ENCODE measurements at regions not wholly inside any gene's neighbourhood (a gene's known extent, or its start where the extent isn't known, plus 50 kb on each side); places are given as distances from the start of the nearest gene placed in this dataset.

DNA sequence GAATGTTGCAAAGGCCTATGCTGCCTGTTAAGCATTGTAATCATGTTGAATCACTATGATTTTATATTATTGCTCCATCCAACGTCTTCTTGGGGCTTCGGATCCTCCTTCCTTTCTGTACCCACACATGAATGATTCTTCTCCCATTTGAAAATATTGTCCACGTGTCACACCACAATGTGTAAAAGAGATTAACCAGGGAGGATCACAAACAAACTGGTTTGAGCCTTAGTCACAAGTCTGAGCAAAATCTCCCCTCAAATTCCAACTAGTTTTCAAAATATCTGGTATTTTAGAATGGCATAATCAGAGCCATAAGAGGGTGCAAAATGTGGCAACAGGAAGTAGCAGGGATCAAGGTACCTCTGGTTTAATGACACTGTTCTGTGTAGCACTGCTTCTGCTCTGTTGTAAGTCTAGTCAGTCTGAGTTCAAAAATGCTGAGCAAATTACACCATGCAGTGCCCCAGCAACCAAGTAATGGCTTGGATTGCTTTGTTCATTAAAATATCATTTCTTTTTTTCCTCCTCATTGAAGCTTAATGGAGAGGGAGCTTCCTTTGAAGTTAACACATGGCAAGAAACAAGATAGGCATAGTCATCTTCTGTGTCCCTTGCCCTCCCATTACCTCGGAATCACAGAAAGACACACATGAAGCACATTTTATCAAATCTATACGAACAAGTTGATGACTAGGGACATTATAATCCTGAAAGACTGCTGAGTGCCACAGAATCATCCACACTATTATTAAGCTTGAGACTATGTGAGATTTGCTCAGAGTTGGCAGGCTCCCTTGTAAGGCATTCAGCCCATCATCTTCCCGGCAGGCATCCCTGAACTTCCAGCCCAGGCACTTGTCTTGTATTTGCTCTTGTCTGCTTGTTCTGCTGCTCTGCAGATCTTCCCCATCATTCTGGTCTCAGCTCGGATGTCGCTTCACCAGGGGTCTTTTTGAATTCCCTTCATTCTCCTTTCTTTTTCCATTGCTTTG is 102.0 kb upstream of the PRLR start:
- Histone ChIP-seq H4K20me1 (ENCODE audit: insufficient read depth, low read depth, low read length) (no peaks in the 10 kb centered on the region), H3K4me3 (ENCODE audit: low read length) (no peak overlapping the region), H3K27me3 (ENCODE audit: low read length) (no peaks in the 10 kb centered on the region), H3K27ac (ENCODE audit: low read length) (no peak overlapping the region), H3K9me2 (replicated peaks; ENCODE audit: insufficient read depth, low read length) (no peaks in the 10 kb centered on the region), H3K9ac (ENCODE audit: low read length) (no peak overlapping the region), H3K79me2 (ENCODE audit: low read length) (no peaks in the 10 kb centered on the region), H3K9me3 (ENCODE audit: low read length) (no peaks in the 10 kb centered on the region), H3K4me1 (ENCODE audit: low read length) (no peaks in the 10 kb centered on the region), H3K4me2 (ENCODE audit: low read depth, low read length, poor library complexity, severe bottlenecking) (no peak overlapping the region), H3K36me3 (ENCODE audit: insufficient read depth, low read length) (no peaks in the 10 kb centered on the region), H2AFZ (ENCODE audit: low read length) (no peak overlapping the region)
- DNase-seq, result no peak

DNA sequence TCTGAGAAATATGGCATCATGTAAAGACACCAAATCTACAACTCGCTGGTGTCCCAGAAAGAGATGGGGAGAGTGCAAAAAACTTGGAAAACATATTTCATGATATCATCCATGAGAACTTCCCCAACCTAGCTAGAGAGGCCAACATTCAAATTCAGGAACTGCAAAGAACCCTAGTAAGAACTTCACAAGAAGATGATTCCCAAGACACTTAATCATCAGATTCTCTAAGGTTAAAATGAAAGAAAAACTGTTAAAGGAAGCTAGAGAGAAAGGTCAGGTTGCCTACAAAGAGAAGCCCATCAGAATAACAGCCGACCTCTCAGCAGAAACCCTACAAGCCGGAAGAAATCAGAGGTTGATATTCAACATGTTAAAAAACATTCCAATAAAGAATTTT is 95.5 kb upstream of the PRLR start:
- Histone ChIP-seq H3K27ac (ENCODE audit: low read length) (no peak overlapping the region), H3K4me3 (ENCODE audit: low read length) (no peak overlapping the region), H3K9ac (ENCODE audit: low read length) (no peak overlapping the region), H3K79me2 (ENCODE audit: low read length) (no peaks in the 10 kb centered on the region), H3K9me2 (replicated peaks; ENCODE audit: insufficient read depth, low read length) (no peaks in the 10 kb centered on the region), H4K20me1 (ENCODE audit: insufficient read depth, low read depth, low read length) (no peaks in the 10 kb centered on the region), H3K27me3 (ENCODE audit: low read length) (no peaks in the 10 kb centered on the region), H3K4me2 (ENCODE audit: low read depth, low read length, poor library complexity, severe bottlenecking) (no peak overlapping the region), H3K4me1 (ENCODE audit: low read length) (no peaks in the 10 kb centered on the region), H3K36me3 (ENCODE audit: insufficient read depth, low read length) (no peaks in the 10 kb centered on the region), H3K9me3 (ENCODE audit: low read length) (no peaks in the 10 kb centered on the region), H2AFZ (ENCODE audit: low read length) (no peak overlapping the region)
- DNase-seq, result no peak

DNA sequence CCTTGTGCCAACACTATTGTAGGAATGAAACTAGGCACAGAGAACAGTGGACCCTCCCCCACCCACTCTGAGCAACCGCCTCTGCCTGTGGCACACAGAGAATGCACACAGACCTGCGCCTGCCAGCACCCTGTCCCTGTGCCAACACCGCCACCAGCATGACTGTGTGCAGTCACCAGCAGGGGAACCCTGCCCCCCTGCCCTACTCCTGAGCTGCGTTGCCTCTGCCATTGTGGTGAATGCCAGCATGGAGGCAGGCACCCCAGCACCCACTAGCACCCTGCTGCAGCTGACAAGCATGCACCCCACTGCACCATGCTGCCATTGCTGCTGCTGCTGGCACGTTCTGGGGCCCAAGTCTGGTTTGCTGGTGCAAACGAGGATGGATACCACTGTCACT is 94.4 kb upstream of the PRLR start:
- no peak for DNase-seq
- Histone ChIP-seq H3K4me1 (ENCODE audit: low read length) (peaks cover 4% of the 10 kb centered on the region; the same call in 1 of the 2 replicates), H3K9me2 (replicated peaks; ENCODE audit: insufficient read depth, low read length) (no peaks in the 10 kb centered on the region), H3K27ac (ENCODE audit: low read length) (no peak overlapping the region), H3K4me2 (ENCODE audit: low read depth, low read length, poor library complexity, severe bottlenecking) (no peak overlapping the region), H3K36me3 (ENCODE audit: insufficient read depth, low read length) (no peaks in the 10 kb centered on the region), H2AFZ (ENCODE audit: low read length) (no peak overlapping the region), H3K9me3 (ENCODE audit: low read length) (no peaks in the 10 kb centered on the region), H4K20me1 (ENCODE audit: insufficient read depth, low read depth, low read length) (no peaks in the 10 kb centered on the region), H3K27me3 (ENCODE audit: low read length) (no peaks in the 10 kb centered on the region), H3K4me3 (ENCODE audit: low read length) (no peak overlapping the region), H3K9ac (ENCODE audit: low read length) (no peak overlapping the region), H3K79me2 (ENCODE audit: low read length) (no peaks in the 10 kb centered on the region)

DNA sequence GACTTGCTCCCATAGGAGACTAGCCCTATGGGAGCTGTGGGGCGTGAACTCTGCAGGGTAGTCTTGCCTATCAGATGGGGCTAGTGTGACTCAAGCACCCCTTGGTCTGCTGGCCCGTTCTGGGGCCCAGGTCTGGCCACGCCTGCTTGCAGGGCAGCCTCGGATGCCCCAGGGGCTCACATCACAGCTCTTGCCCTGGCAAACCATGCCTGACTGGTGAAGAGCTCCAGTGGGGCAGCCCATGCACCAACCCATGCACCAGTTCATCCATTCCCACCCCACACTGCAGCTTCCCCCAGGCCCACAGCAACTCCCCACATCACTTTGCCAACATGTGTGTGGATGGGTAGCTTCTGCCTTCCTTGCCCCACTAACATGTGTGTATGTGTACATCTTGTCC is 93.9 kb upstream of the PRLR start:
- no peak overlapping the region for H3K4me2 ChIP-seq (ENCODE audit: low read depth, low read length, poor library complexity, severe bottlenecking)
- no peak overlapping the region for H3K4me3 ChIP-seq (ENCODE audit: low read length)
- H3K9me2 ChIP-seq (replicated peaks; ENCODE audit: insufficient read depth, low read length), result no peaks in the 10 kb centered on the region
- no peak overlapping the region for H3K9ac ChIP-seq (ENCODE audit: low read length)
- H3K36me3 ChIP-seq (ENCODE audit: insufficient read depth, low read length), result no peaks in the 10 kb centered on the region
- no peak overlapping the region for H2AFZ ChIP-seq (ENCODE audit: low read length)
- DNase-seq, result no peak
- no peak overlapping the region for H3K27ac ChIP-seq (ENCODE audit: low read length)
- no peaks in the 10 kb centered on the region for H3K27me3 ChIP-seq (ENCODE audit: low read length)
- no peaks in the 10 kb centered on the region for H3K9me3 ChIP-seq (ENCODE audit: low read length)
- H3K79me2 ChIP-seq (ENCODE audit: low read length), result no peaks in the 10 kb centered on the region
- H3K4me1 ChIP-seq (ENCODE audit: low read length), result peaks cover 4% of the 10 kb centered on the region; the same call in 1 of the 2 replicates
- H4K20me1 ChIP-seq (ENCODE audit: insufficient read depth, low read depth, low read length), result no peaks in the 10 kb centered on the region

DNA sequence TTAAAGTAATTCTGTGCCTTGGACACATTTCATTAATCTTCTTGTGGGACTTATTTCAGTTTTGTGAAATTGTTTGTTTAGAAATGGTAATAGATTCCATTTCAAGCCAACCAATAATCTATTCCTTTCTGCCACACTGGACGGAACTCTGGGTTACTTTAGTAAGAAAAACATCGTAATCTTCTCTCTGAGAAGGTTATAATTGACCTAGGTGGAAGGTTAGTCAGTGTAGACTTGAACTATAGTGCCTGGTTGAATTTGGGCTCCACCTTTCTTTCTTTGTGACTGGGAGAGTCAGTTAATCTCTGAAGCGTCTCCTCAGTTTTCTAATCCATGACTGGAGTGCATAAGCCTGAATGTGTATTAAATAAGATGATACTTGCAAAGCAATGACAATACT is 89.7 kb upstream of the PRLR start:
- peaks cover 4% of the 10 kb centered on the region; the same call in 1 of the 2 replicates for H3K4me1 ChIP-seq (ENCODE audit: low read length)
- H3K4me2 ChIP-seq (ENCODE audit: low read depth, low read length, poor library complexity, severe bottlenecking), result no peak overlapping the region
- no peaks in the 10 kb centered on the region for H3K27me3 ChIP-seq (ENCODE audit: low read length)
- H3K9ac ChIP-seq (ENCODE audit: low read length), result no peak overlapping the region
- H3K9me3 ChIP-seq (ENCODE audit: low read length), result no peaks in the 10 kb centered on the region
- no peak for DNase-seq
- H3K9me2 ChIP-seq (replicated peaks; ENCODE audit: insufficient read depth, low read length), result no peaks in the 10 kb centered on the region
- no peaks in the 10 kb centered on the region for H3K79me2 ChIP-seq (ENCODE audit: low read length)
- no peaks in the 10 kb centered on the region for H4K20me1 ChIP-seq (ENCODE audit: insufficient read depth, low read depth, low read length)
- H3K4me3 ChIP-seq (ENCODE audit: low read length), result no peak overlapping the region
- H3K27ac ChIP-seq (ENCODE audit: low read length), result no peak overlapping the region
- no peak overlapping the region for H2AFZ ChIP-seq (ENCODE audit: low read length)
- H3K36me3 ChIP-seq (ENCODE audit: insufficient read depth, low read length), result no peaks in the 10 kb centered on the region

DNA sequence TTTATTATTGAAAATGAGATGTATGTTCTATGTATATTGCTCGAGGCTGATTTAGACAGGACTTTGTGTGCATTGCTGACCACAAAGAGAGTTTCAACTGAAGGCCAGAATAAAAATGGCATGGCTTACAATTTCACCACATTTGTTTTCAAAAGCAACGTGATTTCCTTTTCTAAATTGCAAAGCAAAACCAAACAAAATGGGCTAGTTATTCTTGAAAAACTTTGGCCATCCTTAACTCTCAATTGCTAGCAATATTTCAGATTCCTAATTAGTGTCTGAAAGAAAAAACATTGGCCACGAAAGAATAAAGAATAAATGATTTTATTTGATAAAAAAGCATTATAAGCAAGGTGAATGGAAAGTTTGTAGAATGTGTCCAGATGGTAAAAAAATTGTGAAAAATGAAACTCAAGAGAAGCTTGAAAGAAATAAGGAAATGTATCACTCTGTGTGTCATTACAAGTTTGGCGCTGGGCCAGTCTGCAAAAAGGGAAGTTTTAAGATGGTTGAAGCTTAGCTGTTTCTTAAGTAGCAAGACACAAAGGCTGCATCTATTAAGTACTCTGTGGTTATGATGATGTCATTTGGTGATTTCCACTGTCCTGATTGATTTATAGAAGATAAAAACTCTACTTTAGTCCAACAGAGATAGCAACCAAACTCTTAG is 89.2 kb upstream of the PRLR start:
- Histone ChIP-seq H3K4me2 (ENCODE audit: low read depth, low read length, poor library complexity, severe bottlenecking) (no peak overlapping the region), H3K9me3 (ENCODE audit: low read length) (no peaks in the 10 kb centered on the region), H3K4me3 (ENCODE audit: low read length) (no peak overlapping the region), H4K20me1 (ENCODE audit: insufficient read depth, low read depth, low read length) (no peaks in the 10 kb centered on the region), H3K9ac (ENCODE audit: low read length) (no peak overlapping the region), H3K79me2 (ENCODE audit: low read length) (no peaks in the 10 kb centered on the region), H3K27ac (ENCODE audit: low read length) (no peak overlapping the region), H3K36me3 (ENCODE audit: insufficient read depth, low read length) (no peaks in the 10 kb centered on the region), H3K4me1 (ENCODE audit: low read length) (peaks cover 4% of the 10 kb centered on the region; the same call in 1 of the 2 replicates), H2AFZ (ENCODE audit: low read length) (no peak overlapping the region), H3K27me3 (ENCODE audit: low read length) (no peaks in the 10 kb centered on the region), H3K9me2 (replicated peaks; ENCODE audit: insufficient read depth, low read length) (no peaks in the 10 kb centered on the region)
- peak; percentile 73 for DNase-seq

DNA sequence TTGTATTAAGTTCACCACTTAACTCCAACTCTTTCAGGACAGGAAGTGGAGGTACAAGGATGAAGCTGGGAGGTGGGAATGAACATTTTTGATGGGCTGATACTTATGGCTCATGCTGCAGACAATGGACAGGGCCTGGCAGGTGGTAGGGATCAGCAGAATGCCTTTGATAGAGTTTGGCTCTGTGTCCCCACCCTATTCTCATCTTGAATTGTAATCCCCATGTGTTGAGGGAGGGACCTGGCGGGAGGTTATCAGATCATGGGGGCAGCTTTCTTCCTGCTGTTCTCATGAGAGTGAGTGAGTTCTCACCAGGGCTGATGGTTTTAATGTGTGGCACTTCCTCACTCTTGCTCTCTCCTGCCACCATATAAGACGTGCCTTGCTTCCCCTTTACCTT is 87.3 kb upstream of the PRLR start:
- H3K4me2 ChIP-seq (ENCODE audit: low read depth, low read length, poor library complexity, severe bottlenecking), result no peak overlapping the region
- no peaks in the 10 kb centered on the region for H3K27me3 ChIP-seq (ENCODE audit: low read length)
- no peaks in the 10 kb centered on the region for H3K9me3 ChIP-seq (ENCODE audit: low read length)
- no peak for DNase-seq
- H3K36me3 ChIP-seq (ENCODE audit: insufficient read depth, low read length), result no peaks in the 10 kb centered on the region
- no peaks in the 10 kb centered on the region for H3K79me2 ChIP-seq (ENCODE audit: low read length)
- peaks cover 4% of the 10 kb centered on the region; the same call in 1 of the 2 replicates for H3K4me1 ChIP-seq (ENCODE audit: low read length)
- H3K9me2 ChIP-seq (replicated peaks; ENCODE audit: insufficient read depth, low read length), result 0 out of 2 replicates have a peak, but pooled peaks cover 3% of the 10 kb centered on the region
- no peak overlapping the region for H3K9ac ChIP-seq (ENCODE audit: low read length)
- H2AFZ ChIP-seq (ENCODE audit: low read length), result no peak overlapping the region
- no peak overlapping the region for H3K4me3 ChIP-seq (ENCODE audit: low read length)
- H4K20me1 ChIP-seq (ENCODE audit: insufficient read depth, low read depth, low read length), result no peaks in the 10 kb centered on the region
- no peak overlapping the region for H3K27ac ChIP-seq (ENCODE audit: low read length)

DNA sequence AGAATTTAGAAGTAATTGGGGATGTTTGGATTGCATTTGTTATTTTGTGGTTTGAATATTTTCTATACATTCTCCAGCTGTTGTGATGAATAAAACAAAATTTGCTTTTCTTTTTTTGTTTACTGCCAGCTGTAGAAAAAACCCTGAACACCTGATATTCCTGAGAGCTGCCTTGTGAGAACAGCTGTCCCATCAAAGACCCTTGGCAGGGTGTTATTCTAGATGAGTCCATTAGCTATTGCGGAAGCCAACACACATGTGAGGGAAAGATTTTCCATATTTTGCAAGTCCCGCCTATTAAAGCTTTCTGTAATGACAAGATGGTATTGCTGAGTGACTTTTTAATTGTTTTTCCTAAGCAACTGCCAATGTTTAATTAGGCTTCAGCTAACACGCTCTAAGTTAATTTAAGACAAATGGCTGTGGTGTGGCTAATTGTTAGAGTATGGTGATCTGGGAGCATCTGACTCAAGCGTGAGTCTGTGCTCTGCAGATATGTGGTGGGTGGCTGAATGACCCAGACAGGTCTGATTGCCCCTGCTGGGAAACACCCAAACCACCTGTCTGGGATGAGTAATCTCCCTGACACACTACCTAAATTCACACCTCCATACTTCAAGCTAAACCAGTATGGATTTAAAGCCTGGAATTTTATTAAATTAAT is 86.5 kb upstream of the PRLR start:
- Histone ChIP-seq H3K4me3 (ENCODE audit: low read length) (no peak overlapping the region), H4K20me1 (ENCODE audit: insufficient read depth, low read depth, low read length) (no peaks in the 10 kb centered on the region), H3K4me1 (ENCODE audit: low read length) (peaks cover 4% of the 10 kb centered on the region; the same call in 1 of the 2 replicates), H3K9ac (ENCODE audit: low read length) (no peak overlapping the region), H3K9me3 (ENCODE audit: low read length) (no peaks in the 10 kb centered on the region), H3K36me3 (ENCODE audit: insufficient read depth, low read length) (no peaks in the 10 kb centered on the region), H3K79me2 (ENCODE audit: low read length) (no peaks in the 10 kb centered on the region), H3K27me3 (ENCODE audit: low read length) (no peaks in the 10 kb centered on the region), H2AFZ (ENCODE audit: low read length) (no peak overlapping the region), H3K27ac (ENCODE audit: low read length) (no peak overlapping the region), H3K4me2 (ENCODE audit: low read depth, low read length, poor library complexity, severe bottlenecking) (no peak overlapping the region), H3K9me2 (replicated peaks; ENCODE audit: insufficient read depth, low read length) (0 out of 2 replicates have a peak, but pooled peaks cover 3% of the 10 kb centered on the region)
- no peak for DNase-seq

All from Karpas-422 (cell line).